ENCODE measurements at regions not wholly inside any gene's neighbourhood (a gene's known extent, or its start where the extent isn't known, plus 50 kb on each side); places are given as distances from the start of the nearest gene placed in this dataset.

GRCh38 chr17:34692920-34693319, 113.5 kb downstream of the TMEM132E start:
- DNase-seq: no peak
